ENCODE measurements at regions not wholly inside any gene's neighbourhood (a gene's known extent, or its start where the extent isn't known, plus 50 kb on each side); places are given as distances from the start of the nearest gene placed in this dataset.

- TF ChIP-seq, protein P1, sequence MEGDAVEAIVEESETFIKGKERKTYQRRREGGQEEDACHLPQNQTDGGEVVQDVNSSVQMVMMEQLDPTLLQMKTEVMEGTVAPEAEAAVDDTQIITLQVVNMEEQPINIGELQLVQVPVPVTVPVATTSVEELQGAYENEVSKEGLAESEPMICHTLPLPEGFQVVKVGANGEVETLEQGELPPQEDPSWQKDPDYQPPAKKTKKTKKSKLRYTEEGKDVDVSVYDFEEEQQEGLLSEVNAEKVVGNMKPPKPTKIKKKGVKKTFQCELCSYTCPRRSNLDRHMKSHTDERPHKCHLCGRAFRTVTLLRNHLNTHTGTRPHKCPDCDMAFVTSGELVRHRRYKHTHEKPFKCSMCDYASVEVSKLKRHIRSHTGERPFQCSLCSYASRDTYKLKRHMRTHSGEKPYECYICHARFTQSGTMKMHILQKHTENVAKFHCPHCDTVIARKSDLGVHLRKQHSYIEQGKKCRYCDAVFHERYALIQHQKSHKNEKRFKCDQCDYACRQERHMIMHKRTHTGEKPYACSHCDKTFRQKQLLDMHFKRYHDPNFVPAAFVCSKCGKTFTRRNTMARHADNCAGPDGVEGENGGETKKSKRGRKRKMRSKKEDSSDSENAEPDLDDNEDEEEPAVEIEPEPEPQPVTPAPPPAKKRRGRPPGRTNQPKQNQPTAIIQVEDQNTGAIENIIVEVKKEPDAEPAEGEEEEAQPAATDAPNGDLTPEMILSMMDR (IDR thresholded peaks at IDR 0.05; ENCODE audit: insufficient read depth, low read depth, low read length): no peak
- TF ChIP-seq EZH2 (IDR thresholded peaks at IDR 0.05; ENCODE audit: insufficient read depth, low read length): no peak
These were observed 75.9 kb downstream of the C16orf95 start for GRCh38 chr16:87241137-87241771.

All from astrocyte (in vitro differentiated cells and primary cell).